GM12878 (cell line): ENCODE measurements at regions not wholly inside any gene's neighbourhood (a gene's known extent, or its start where the extent isn't known, plus 50 kb on each side); places are given as distances from the start of the nearest gene placed in this dataset.

Experiments used
- ATAC-seq: fragments of 200-7000 bp; cut with Tn5 transposase; 3 replicates; pipeline ENCODE4 v1.9.1; 2020; ENCODE audit warnings: mild to moderate bottlenecking, moderate library complexity
- BruUV-seq: library from RNA; stranded (reverse); fragments of 400-500 nt; replicated peaks from 2 replicates; lab custom pipeline; 2021; lab: Mats Ljungman, UMichigan
- CTCF ChIA-PET: fragments of 300-600 bp; sonication (Branson Sonifier 250); formaldehyde crosslinking; extraction: SDS; loops from one replicate; lab custom pipeline; 2021; ENCODE audit warnings: inconsistent platforms; lab: Yijun Ruan, JAX
- POLR2A ChIA-PET: fragments of 350-600 bp; formaldehyde crosslinking; extraction: SDS; loops from one replicate; lab custom pipeline; 2021; ENCODE audit warnings: inconsistent platforms; lab: Charles Lee
- RAD21 ChIA-PET: fragments of 300-600 bp; sonication (Branson Sonifier 250); formaldehyde crosslinking; loops from one replicate; lab custom pipeline; 2023; ENCODE audit warnings: antibody characterized with exemption; ENCODE audit not compliant: unreplicated experiment; lab: Charles Lee
- SMC1A ChIA-PET: fragments of 300-600 bp; sonication (Branson Sonifier 250); formaldehyde crosslinking; loops from one replicate; lab custom pipeline; 2023; ENCODE audit not compliant: unreplicated experiment, uncharacterized antibody; lab: Charles Lee
- DNase-seq: peaks from one replicate; pipeline ENCODE4 v3.0.0-alpha.2; 2011; ENCODE audit warnings: low read depth, low spot score
- FAIRE-seq: peaks from 3 replicates; lab custom pipeline; 2011; peaks lifted over from hg19 to GRCh38; lab: Jason Lieb, UNC
- H2AFZ ChIP-seq: 2 replicates; pipeline ENCODE4 v1.6.0; 2011; ENCODE audit warnings: low read depth, low read length, control low read depth; ENCODE audit not compliant: control insufficient read depth
- H3K27ac ChIP-seq: 2 replicates; pipeline ENCODE4 v1.5.1; 2011; ENCODE audit warnings: control low read depth; ENCODE audit not compliant: control insufficient read depth, insufficient read depth
- H3K27me3 ChIP-seq, 2 experiments: replicated peaks in 1 of 2; 2 replicates each; pipeline versions ENCODE4 v1.6.0 to v1.6.1; 2011; ENCODE audit warnings: low read length in 1 of 2; ENCODE audit not compliant: control insufficient read depth in 2 of 2, insufficient read depth in 2 of 2
- H3K36me3 ChIP-seq, 2 experiments: 2 replicates each; pipeline ENCODE4 v1.5.1; 2011; ENCODE audit warnings: low read length in 1 of 2; ENCODE audit not compliant: control insufficient read depth in 2 of 2, insufficient read depth in 2 of 2
- H3K4me1 ChIP-seq: 2 replicates; pipeline ENCODE4 v1.6.1; 2011; ENCODE audit warnings: mild to moderate bottlenecking, low read length, moderate library complexity, mixed read lengths; ENCODE audit not compliant: control insufficient read depth, insufficient read depth
- H3K4me2 ChIP-seq: 2 replicates; pipeline ENCODE4 v1.6.0; 2011; ENCODE audit warnings: control low read depth; ENCODE audit not compliant: control insufficient read depth, insufficient read depth
- H3K4me3 ChIP-seq: fragments of 200-600 bp; sonication (generic); 2 replicates; pipeline ENCODE4 v1.5.1; 2016
- H3K79me2 ChIP-seq: 2 replicates; pipeline ENCODE4 v1.6.0; 2011; ENCODE audit warnings: low read length; ENCODE audit not compliant: control insufficient read depth, insufficient read depth
- H3K9ac ChIP-seq: 2 replicates; pipeline ENCODE4 v1.8.0; 2011; ENCODE audit warnings: low read length, control low read depth, mixed read lengths; ENCODE audit not compliant: control insufficient read depth, insufficient read depth
- H3K9me3 ChIP-seq: replicated peaks from 3 replicates; pipeline ENCODE4 v1.5.1; 2011; ENCODE audit warnings: mild to moderate bottlenecking, low read length; ENCODE audit not compliant: control insufficient read depth, insufficient read depth
- H4K20me1 ChIP-seq: 2 replicates; pipeline ENCODE4 v1.6.0; 2011; ENCODE audit not compliant: control insufficient read depth, insufficient read depth
- BCL11A ChIP-seq: IDR thresholded peaks from 2 replicates; pipeline ENCODE4 v1.6.1; 2011; ENCODE audit warnings: low read depth, low read length
- ESRRA ChIP-seq: IDR thresholded peaks from 2 replicates; pipeline ENCODE4 v1.6.1; 2012; ENCODE audit warnings: mild to moderate bottlenecking, low read length, improper control_type of control experiment
- LARP7 ChIP-seq: fragments of 450-650 bp; IDR thresholded peaks from 2 replicates; pipeline ENCODE4 v1.6.1; 2017; ENCODE audit warnings: mild to moderate bottlenecking
- MEF2B ChIP-seq: fragments of 450-650 bp; IDR thresholded peaks from 2 replicates; pipeline ENCODE4 v1.6.1; 2018; ENCODE audit warnings: mild to moderate bottlenecking, moderate library complexity; ENCODE audit not compliant: partially characterized antibody, poor library complexity, severe bottlenecking
- MLLT1 ChIP-seq: fragments of 450-650 bp; IDR thresholded peaks from 2 replicates; pipeline ENCODE4 v1.6.1; 2016; ENCODE audit warnings: mild to moderate bottlenecking
- MTA3 ChIP-seq: IDR thresholded peaks from 2 replicates; pipeline ENCODE4 v1.6.1; 2012; ENCODE audit warnings: low read length, inconsistent platforms, borderline replicate concordance
- PAX8 ChIP-seq: fragments of 450-650 bp; IDR thresholded peaks from 2 replicates; pipeline ENCODE4 v1.6.1; 2017; ENCODE audit warnings: mild to moderate bottlenecking, moderate library complexity
- RUNX3 ChIP-seq: IDR thresholded peaks from 2 replicates; pipeline ENCODE4 v1.6.1; 2012; ENCODE audit warnings: low read length, inconsistent platforms
- SMC3 ChIP-seq: IDR thresholded peaks from 2 replicates; pipeline ENCODE4 v1.6.1; 2011; ENCODE audit warnings: low read length, improper control_type of control experiment, borderline replicate concordance
- TARDBP ChIP-seq: IDR thresholded peaks from 2 replicates; pipeline ENCODE4 v1.6.1; 2016; ENCODE audit warnings: borderline replicate concordance
- WRNIP1 ChIP-seq: IDR thresholded peaks from 2 replicates; pipeline ENCODE4 v1.6.1; 2011; ENCODE audit warnings: low read depth, low read length, improper control_type of control experiment, borderline replicate concordance
- ZNF24 ChIP-seq: fragments of 450-650 bp; IDR thresholded peaks from 2 replicates; pipeline ENCODE4 v1.6.1; 2017; ENCODE audit warnings: antibody characterized with exemption, mild to moderate bottlenecking
- WGBS: methylation state at CpG from one replicate; pipeline ENCODE4 v1.1.6; 2016; ENCODE audit warnings: low lambda C conversion rate; ENCODE audit not compliant: insufficient replicate concordance, insufficient coverage; ENCODE audit errors: missing lambda C conversion rate; 5-methylcytosine and 5-hydroxymethylcytosine counted together
- in situ Hi-C: fragments of 300-500 bp; cut with MboI; formaldehyde crosslinking; loops from 9 replicates; pipeline ENCODE4 v1.14.3; 2018; ENCODE audit warnings: mixed read lengths
- intact Hi-C: fragments of 100-400 bp; cut with micrococcal nuclease; formaldehyde crosslinking; loops from one replicate; pipeline ENCODE4 v1.14.2; 2022; ENCODE audit not compliant: unreplicated experiment
- TF ChIP-seq, protein P1 (sequence below): fragments of 150-350 bp; IDR thresholded peaks from 2 replicates; pipeline ENCODE4 v1.6.1; 2016; ENCODE audit warnings: low read depth, low read length

GRCh38 chr4:189507060-189507459 lies 433.6 kb upstream of the FRG1 start:
- Histone ChIP-seq H3K79me2 (no peaks in the 10 kb centered on the region), H3K9ac (no peak overlapping the region), H3K9me3 (no peaks in the 10 kb centered on the region), H3K4me3 (no peak overlapping the region), H3K4me2 (no peak overlapping the region), H3K36me3 (no peaks in the 10 kb centered on the region), H3K4me1 (no peaks in the 10 kb centered on the region), H4K20me1 (no peaks in the 10 kb centered on the region), H3K27ac (no peak overlapping the region), H2AFZ (no peak overlapping the region), H3K27me3 (no peaks in the 10 kb centered on the region)
- ChIA-PET RAD21 (no interaction called here), SMC1A (no interaction called here), CTCF (no interaction called here), POLR2A (no interaction called here)
- TF ChIP-seq SMC3 (no peak), RUNX3 (peak; percentile 37; the same call in 1 of the 2 replicates), MLLT1 (no peak), ZNF24 (no peak), MEF2B (peak; percentile 23), ESRRA (no peak), BCL11A (no peak)
- in situ Hi-C loops (no loop called here), intact Hi-C loops (no loop called here)
- DNase-seq (no peak), FAIRE-seq (no peak), ATAC-seq (no peak)
- no TSS peak for BruUV-seq
- 11% methylated on average over 2 of the region's 2 CpGs for WGBS

DNA sequence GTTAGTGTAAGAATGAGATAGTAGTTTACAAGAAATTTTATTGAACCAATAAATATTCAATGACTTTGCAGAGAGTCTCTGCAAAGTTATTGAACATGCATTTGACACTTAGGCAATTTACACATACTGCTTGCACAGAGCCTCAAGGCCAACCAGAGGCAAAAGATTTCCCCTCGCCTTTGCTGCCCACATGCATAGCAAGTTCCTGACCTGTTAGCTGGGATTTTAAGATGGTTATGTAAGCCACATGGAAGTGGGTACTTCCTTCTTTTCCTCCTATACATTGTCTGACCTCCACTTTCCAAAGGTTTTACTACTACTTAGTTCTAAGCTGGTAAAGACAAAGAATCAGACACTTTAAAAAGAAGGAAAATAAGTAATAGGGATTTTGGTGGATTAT lies 430.1 kb upstream of the FRG1 start:
- POLR2A ChIA-PET, result no interaction called here
- TF ChIP-seq TARDBP, result no peak
- TF ChIP-seq PAX8, result no peak
- no peak for TF ChIP-seq WRNIP1
- no peak for TF ChIP-seq LARP7
- no peak for TF ChIP-seq MTA3
- TF ChIP-seq, protein P1, sequence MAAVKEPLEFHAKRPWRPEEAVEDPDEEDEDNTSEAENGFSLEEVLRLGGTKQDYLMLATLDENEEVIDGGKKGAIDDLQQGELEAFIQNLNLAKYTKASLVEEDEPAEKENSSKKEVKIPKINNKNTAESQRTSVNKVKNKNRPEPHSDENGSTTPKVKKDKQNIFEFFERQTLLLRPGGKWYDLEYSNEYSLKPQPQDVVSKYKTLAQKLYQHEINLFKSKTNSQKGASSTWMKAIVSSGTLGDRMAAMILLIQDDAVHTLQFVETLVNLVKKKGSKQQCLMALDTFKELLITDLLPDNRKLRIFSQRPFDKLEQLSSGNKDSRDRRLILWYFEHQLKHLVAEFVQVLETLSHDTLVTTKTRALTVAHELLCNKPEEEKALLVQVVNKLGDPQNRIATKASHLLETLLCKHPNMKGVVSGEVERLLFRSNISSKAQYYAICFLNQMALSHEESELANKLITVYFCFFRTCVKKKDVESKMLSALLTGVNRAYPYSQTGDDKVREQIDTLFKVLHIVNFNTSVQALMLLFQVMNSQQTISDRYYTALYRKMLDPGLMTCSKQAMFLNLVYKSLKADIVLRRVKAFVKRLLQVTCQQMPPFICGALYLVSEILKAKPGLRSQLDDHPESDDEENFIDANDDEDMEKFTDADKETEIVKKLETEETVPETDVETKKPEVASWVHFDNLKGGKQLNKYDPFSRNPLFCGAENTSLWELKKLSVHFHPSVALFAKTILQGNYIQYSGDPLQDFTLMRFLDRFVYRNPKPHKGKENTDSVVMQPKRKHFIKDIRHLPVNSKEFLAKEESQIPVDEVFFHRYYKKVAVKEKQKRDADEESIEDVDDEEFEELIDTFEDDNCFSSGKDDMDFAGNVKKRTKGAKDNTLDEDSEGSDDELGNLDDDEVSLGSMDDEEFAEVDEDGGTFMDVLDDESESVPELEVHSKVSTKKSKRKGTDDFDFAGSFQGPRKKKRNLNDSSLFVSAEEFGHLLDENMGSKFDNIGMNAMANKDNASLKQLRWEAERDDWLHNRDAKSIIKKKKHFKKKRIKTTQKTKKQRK, result no peak

More for the DNA sequence above, 430.1 kb upstream of the FRG1 start:
- no peaks in the 10 kb centered on the region for H3K36me3 ChIP-seq
- no peak for ATAC-seq
- ChIA-PET RAD21 (no interaction called here), CTCF (no interaction called here), SMC1A (no interaction called here)
- H3K4me1 ChIP-seq, result no peaks in the 10 kb centered on the region
- no peaks in the 10 kb centered on the region for H3K79me2 ChIP-seq
- H2AFZ ChIP-seq, result no peak overlapping the region
- H3K4me3 ChIP-seq, result no peak overlapping the region
- H3K9ac ChIP-seq, result no peak overlapping the region
- in situ Hi-C loops, result no loop called here
- H3K4me2 ChIP-seq, result no peak overlapping the region
- intact Hi-C loops, result no loop called here
- no peak for FAIRE-seq
- H3K9me3 ChIP-seq, result no peaks in the 10 kb centered on the region; the same call in 2 of the 3 replicates
- H3K27me3 ChIP-seq, result no peaks in the 10 kb centered on the region
- no peak overlapping the region for H3K27ac ChIP-seq
- WGBS, result 0% methylated on average over 1 of the region's 1 CpG
- DNase-seq, result no peak
- no TSS peak for BruUV-seq
- H4K20me1 ChIP-seq, result no peaks in the 10 kb centered on the region
